Neural cell (in vitro differentiated cells): ENCODE measurements at regions not wholly inside any gene's neighbourhood (a gene's known extent, or its start where the extent isn't known, plus 50 kb on each side); places are given as distances from the start of the nearest gene placed in this dataset.

ENCODE experiments used
- H2AFZ ChIP-seq: fragments of 200-600, 300-800 bp; sonication (generic), shearing (Covaris generic); 2 replicates; pipeline ENCODE4 v1.6.0; 2014; ENCODE audit warnings: low read depth, mild to moderate bottlenecking, antibody characterized with exemption, low read length, moderate library complexity
- H3F3A ChIP-seq: fragments of 200-600 bp; shearing (Covaris generic); 2 replicates; pipeline ENCODE4 v1.6.1; 2016; ENCODE audit warnings: mild to moderate bottlenecking, moderate library complexity, mixed read lengths, antibody characterized with exemption, low read length; ENCODE audit not compliant: insufficient read depth, poor library complexity, severe bottlenecking
- H3K27ac ChIP-seq: fragments of 200-600, 300-800 bp; sonication (generic), shearing (Covaris generic); 2 replicates; pipeline ENCODE4 v1.5.1; 2014; ENCODE audit warnings: mild to moderate bottlenecking, low read length, moderate library complexity
- H3K27me3 ChIP-seq: fragments of 300-800, 200-600 bp; sonication (generic), shearing (Covaris generic); 2 replicates; pipeline ENCODE4 v1.6.0; 2014; ENCODE audit warnings: mild to moderate bottlenecking, low read depth, low read length, moderate library complexity; ENCODE audit not compliant: insufficient read depth
- H3K36me3 ChIP-seq: fragments of 300-800, 200-600 bp; sonication (generic), shearing (Covaris generic); 2 replicates; pipeline ENCODE4 v1.5.1; 2014; ENCODE audit warnings: mild to moderate bottlenecking, antibody characterized with exemption, low read length, moderate library complexity; ENCODE audit not compliant: insufficient read depth
- H3K4me2 ChIP-seq: fragments of 300-800, 200-600 bp; sonication (generic), shearing (Covaris generic); 2 replicates; pipeline ENCODE4 v1.6.0; 2014; ENCODE audit warnings: mild to moderate bottlenecking, low read length
- H3K4me3 ChIP-seq: fragments of 300-800, 200-600 bp; sonication (generic), shearing (Covaris generic); 2 replicates; pipeline ENCODE4 v1.5.1; 2014; ENCODE audit warnings: mild to moderate bottlenecking, low read length, moderate library complexity
- H3K79me2 ChIP-seq: fragments of 200-600 bp; shearing (Covaris generic); replicated peaks from 2 replicates; pipeline ENCODE4 v1.6.0; 2014; ENCODE audit warnings: mild to moderate bottlenecking, low read length, moderate library complexity; ENCODE audit not compliant: insufficient read depth
- H3K9ac ChIP-seq: fragments of 300-800, 200-600 bp; sonication (generic), shearing (Covaris generic); 2 replicates; pipeline ENCODE4 v1.6.1; 2016; ENCODE audit warnings: mild to moderate bottlenecking, low read length, mixed read lengths
- H3K9me2 ChIP-seq: fragments of 200-600 bp; shearing (Covaris generic); 2 replicates; pipeline ENCODE4 v1.6.1; 2016; ENCODE audit warnings: mild to moderate bottlenecking, low read length, mixed read lengths; ENCODE audit not compliant: insufficient read depth
- H3K9me3 ChIP-seq: fragments of 200-600, 300-800 bp; sonication (generic), shearing (Covaris generic); 2 replicates; pipeline ENCODE4 v1.6.1; 2016; ENCODE audit warnings: mild to moderate bottlenecking, mixed run types, low read length, moderate library complexity, mixed read lengths
- H4K20me1 ChIP-seq: fragments of 200-600 bp; shearing (Covaris generic); 2 replicates; pipeline ENCODE4 v1.6.1; 2016; ENCODE audit warnings: mild to moderate bottlenecking, mixed run types; ENCODE audit not compliant: insufficient read depth
- EP300 ChIP-seq: fragments of 450-650 bp; conservative IDR thresholded peaks from 2 replicates; pipeline ENCODE4 v1.6.1; 2014; ENCODE audit warnings: antibody characterized with exemption, mild to moderate bottlenecking, moderate library complexity; ENCODE audit not compliant: poor library complexity, severe bottlenecking
- EZH2 ChIP-seq: fragments of 200-600, 300-800 bp; shearing (Covaris generic), sonication (generic); IDR thresholded peaks from 2 replicates; pipeline ENCODE4 v1.6.1; 2014; ENCODE audit warnings: antibody characterized with exemption, low read length, borderline replicate concordance, mild to moderate bottlenecking; ENCODE audit not compliant: insufficient read depth, poor library complexity, severe bottlenecking
- MXI1 ChIP-seq: fragments of 450-650 bp; conservative IDR thresholded peaks from 2 replicates; pipeline ENCODE4 v1.6.1; 2014; ENCODE audit warnings: antibody characterized with exemption, mild to moderate bottlenecking; ENCODE audit not compliant: poor library complexity, severe bottlenecking
- POLR2AphosphoS5 ChIP-seq: IDR thresholded peaks from 2 replicates; pipeline ENCODE4 v1.6.1; 2012
- RAD21 ChIP-seq: fragments of 450-650 bp; conservative IDR thresholded peaks from 2 replicates; pipeline ENCODE4 v1.6.1; 2014; ENCODE audit warnings: antibody characterized with exemption, mild to moderate bottlenecking, moderate library complexity
- SMC3 ChIP-seq: fragments of 450-650 bp; conservative IDR thresholded peaks from 2 replicates; pipeline ENCODE4 v1.6.1; 2014; ENCODE audit warnings: antibody characterized with exemption, mild to moderate bottlenecking, moderate library complexity; ENCODE audit not compliant: poor library complexity
- TAF1 ChIP-seq: IDR thresholded peaks from 2 replicates; pipeline ENCODE4 v1.6.1; 2012; ENCODE audit warnings: low read depth
- TF ChIP-seq, protein P1 (sequence below): IDR thresholded peaks from 2 replicates; pipeline ENCODE4 v1.6.1; 2012; ENCODE audit warnings: borderline replicate concordance
- TF ChIP-seq, protein P2 (sequence below): fragments of 450-650 bp; IDR thresholded peaks from 2 replicates; pipeline ENCODE4 v1.5.1; 2014; ENCODE audit warnings: antibody characterized with exemption, mild to moderate bottlenecking, moderate library complexity; ENCODE audit not compliant: poor library complexity, severe bottlenecking

DNA sequence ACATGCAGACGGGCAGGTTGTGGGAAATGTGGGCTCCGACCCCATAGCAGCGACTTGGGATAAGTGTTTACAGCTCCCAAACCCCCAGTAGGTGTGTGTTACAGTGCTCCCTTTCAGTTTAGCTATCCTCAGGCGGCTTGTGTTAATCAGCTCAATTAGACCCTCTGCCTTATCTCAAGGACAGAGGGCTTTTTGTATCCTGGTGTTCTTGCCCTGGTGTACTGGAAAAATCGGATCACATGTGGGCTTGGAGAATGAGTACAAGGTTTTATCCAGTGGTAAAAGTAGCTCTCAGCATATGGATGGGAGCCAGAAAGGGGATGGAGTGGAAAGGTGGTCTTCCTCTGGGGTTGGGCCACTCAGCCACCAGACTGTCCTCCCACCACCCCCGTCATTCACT lies 264.7 kb upstream of the SYT4 start:
- no peaks in the 10 kb centered on the region for H3K36me3 ChIP-seq
- TF ChIP-seq SMC3: no peak
- TF ChIP-seq, protein P1, sequence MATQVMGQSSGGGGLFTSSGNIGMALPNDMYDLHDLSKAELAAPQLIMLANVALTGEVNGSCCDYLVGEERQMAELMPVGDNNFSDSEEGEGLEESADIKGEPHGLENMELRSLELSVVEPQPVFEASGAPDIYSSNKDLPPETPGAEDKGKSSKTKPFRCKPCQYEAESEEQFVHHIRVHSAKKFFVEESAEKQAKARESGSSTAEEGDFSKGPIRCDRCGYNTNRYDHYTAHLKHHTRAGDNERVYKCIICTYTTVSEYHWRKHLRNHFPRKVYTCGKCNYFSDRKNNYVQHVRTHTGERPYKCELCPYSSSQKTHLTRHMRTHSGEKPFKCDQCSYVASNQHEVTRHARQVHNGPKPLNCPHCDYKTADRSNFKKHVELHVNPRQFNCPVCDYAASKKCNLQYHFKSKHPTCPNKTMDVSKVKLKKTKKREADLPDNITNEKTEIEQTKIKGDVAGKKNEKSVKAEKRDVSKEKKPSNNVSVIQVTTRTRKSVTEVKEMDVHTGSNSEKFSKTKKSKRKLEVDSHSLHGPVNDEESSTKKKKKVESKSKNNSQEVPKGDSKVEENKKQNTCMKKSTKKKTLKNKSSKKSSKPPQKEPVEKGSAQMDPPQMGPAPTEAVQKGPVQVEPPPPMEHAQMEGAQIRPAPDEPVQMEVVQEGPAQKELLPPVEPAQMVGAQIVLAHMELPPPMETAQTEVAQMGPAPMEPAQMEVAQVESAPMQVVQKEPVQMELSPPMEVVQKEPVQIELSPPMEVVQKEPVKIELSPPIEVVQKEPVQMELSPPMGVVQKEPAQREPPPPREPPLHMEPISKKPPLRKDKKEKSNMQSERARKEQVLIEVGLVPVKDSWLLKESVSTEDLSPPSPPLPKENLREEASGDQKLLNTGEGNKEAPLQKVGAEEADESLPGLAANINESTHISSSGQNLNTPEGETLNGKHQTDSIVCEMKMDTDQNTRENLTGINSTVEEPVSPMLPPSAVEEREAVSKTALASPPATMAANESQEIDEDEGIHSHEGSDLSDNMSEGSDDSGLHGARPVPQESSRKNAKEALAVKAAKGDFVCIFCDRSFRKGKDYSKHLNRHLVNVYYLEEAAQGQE: no peak
- TF ChIP-seq, protein P2, sequence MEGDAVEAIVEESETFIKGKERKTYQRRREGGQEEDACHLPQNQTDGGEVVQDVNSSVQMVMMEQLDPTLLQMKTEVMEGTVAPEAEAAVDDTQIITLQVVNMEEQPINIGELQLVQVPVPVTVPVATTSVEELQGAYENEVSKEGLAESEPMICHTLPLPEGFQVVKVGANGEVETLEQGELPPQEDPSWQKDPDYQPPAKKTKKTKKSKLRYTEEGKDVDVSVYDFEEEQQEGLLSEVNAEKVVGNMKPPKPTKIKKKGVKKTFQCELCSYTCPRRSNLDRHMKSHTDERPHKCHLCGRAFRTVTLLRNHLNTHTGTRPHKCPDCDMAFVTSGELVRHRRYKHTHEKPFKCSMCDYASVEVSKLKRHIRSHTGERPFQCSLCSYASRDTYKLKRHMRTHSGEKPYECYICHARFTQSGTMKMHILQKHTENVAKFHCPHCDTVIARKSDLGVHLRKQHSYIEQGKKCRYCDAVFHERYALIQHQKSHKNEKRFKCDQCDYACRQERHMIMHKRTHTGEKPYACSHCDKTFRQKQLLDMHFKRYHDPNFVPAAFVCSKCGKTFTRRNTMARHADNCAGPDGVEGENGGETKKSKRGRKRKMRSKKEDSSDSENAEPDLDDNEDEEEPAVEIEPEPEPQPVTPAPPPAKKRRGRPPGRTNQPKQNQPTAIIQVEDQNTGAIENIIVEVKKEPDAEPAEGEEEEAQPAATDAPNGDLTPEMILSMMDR: no peak
- TF ChIP-seq EZH2: no peak
- TF ChIP-seq EP300: no peak
- TF ChIP-seq MXI1: no peak
- TF ChIP-seq TAF1: no peak
- no peak for TF ChIP-seq RAD21
- TF ChIP-seq POLR2AphosphoS5: no peak
- H3K4me3 ChIP-seq: no peak overlapping the region
- H3K79me2 ChIP-seq: no peaks in the 10 kb centered on the region
- peak overlapping the region; percentile 38 for H3K27ac ChIP-seq
- H3K9me3 ChIP-seq: no peaks in the 10 kb centered on the region
- H4K20me1 ChIP-seq: no peaks in the 10 kb centered on the region
- no peaks in the 10 kb centered on the region for H3K9me2 ChIP-seq
- no peak overlapping the region for H3K4me2 ChIP-seq
- no peaks in the 10 kb centered on the region for H3K27me3 ChIP-seq
- no peak overlapping the region for H2AFZ ChIP-seq
- H3F3A ChIP-seq: no peaks in the 10 kb centered on the region
- no peak overlapping the region for H3K9ac ChIP-seq

DNA sequence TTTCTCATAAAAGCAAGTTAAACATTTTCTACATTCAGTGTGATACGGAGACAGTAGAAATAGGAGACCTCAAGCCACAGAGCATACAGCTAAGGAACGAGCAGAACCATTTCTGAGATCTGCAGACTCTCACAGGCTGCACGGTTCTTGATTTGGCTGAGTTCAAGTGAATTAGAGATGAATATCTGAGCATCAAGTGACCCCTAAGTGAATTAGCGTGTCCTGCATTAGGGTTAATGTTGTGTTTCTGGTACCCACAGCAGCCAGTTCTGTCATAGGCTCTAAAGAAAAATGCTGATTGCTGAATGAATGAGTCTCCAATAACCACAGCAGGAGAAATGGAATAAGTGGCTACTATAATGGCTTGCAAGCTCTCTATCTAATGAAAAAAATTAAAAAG lies 265.9 kb upstream of the SYT4 start:
- Histone ChIP-seq H3K27ac (peak overlapping the region; percentile 9), H3K36me3 (no peaks in the 10 kb centered on the region), H2AFZ (no peak overlapping the region), H3K4me3 (no peak overlapping the region), H3K9ac (no peak overlapping the region), H4K20me1 (no peaks in the 10 kb centered on the region), H3K9me2 (no peaks in the 10 kb centered on the region), H3F3A (no peaks in the 10 kb centered on the region), H3K9me3 (no peaks in the 10 kb centered on the region), H3K27me3 (no peaks in the 10 kb centered on the region), H3K79me2 (no peaks in the 10 kb centered on the region), H3K4me2 (no peak overlapping the region)
- TF ChIP-seq, protein P2: no peak
- TF ChIP-seq SMC3 (no peak), POLR2AphosphoS5 (no peak)
